Stimulated activated CD4-positive, alpha-beta T cell treated with anti-CD3 and anti-CD28 coated beads, Interleukin-1b, Interleukin-23, amount 100 ng/mL, for 48 hours (primary cell): ENCODE measurements at regions not wholly inside any gene's neighbourhood (a gene's known extent, or its start where the extent isn't known, plus 50 kb on each side); places are given as distances from the start of the nearest gene placed in this dataset.
"Not testable (repeated sequence)": the region's sequence is repeated elsewhere in the genome, so short reads cannot be mapped to it uniquely, and the experiment has no call there.

Experiments
- DNase-seq: peaks from one replicate; pipeline ENCODE4 v3.0.0-alpha.2; 2020

GRCh38 chr4:115548123-115548522 lies 434.7 kb upstream of the NDST4 start:
- no peak for DNase-seq

- DNase-seq = no peak
These were observed 424.0 kb upstream of the NDST4 start for GRCh38 chr4:115537387-115537786.

GRCh38 chr4:115529126-115529525 lies 415.7 kb upstream of the NDST4 start:
- DNase-seq = no peak

GRCh38 chr4:115519476-115519875 lies 406.1 kb upstream of the NDST4 start:
- DNase-seq = not testable (repeated sequence)

- no peak for DNase-seq
These were observed 402.4 kb upstream of the NDST4 start for GRCh38 chr4:115515772-115516171.

GRCh38 chr4:115515366-115515765 lies 401.9 kb upstream of the NDST4 start:
- DNase-seq = no peak

GRCh38 chr4:115514675-115515074 lies 401.3 kb upstream of the NDST4 start:
- DNase-seq = no peak

GRCh38 chr4:115505326-115505725 lies 391.9 kb upstream of the NDST4 start:
- DNase-seq = no peak

GRCh38 chr4:115501656-115502055 lies 388.2 kb upstream of the NDST4 start:
- no peak for DNase-seq

GRCh38 chr4:115493770-115494169 lies 380.4 kb upstream of the NDST4 start:
- DNase-seq = not testable (repeated sequence)

GRCh38 chr4:115491686-115492085 lies 378.3 kb upstream of the NDST4 start:
- DNase-seq = no peak

- DNase-seq = no peak
These were observed 375.9 kb upstream of the NDST4 start for GRCh38 chr4:115489279-115489678.

- DNase-seq = no peak
These were observed 372.0 kb upstream of the NDST4 start for GRCh38 chr4:115485402-115485801.

GRCh38 chr4:115484479-115484878 lies 371.1 kb upstream of the NDST4 start:
- DNase-seq = no peak

GRCh38 chr4:115470763-115471162 lies 357.3 kb upstream of the NDST4 start:
- no peak for DNase-seq

GRCh38 chr4:115459301-115459700 lies 345.9 kb upstream of the NDST4 start:
- not testable (repeated sequence) for DNase-seq

GRCh38 chr4:115456231-115456630 lies 342.8 kb upstream of the NDST4 start:
- no peak for DNase-seq

GRCh38 chr4:115454228-115454627 lies 340.8 kb upstream of the NDST4 start:
- DNase-seq = no peak

- DNase-seq = no peak
These were observed 340.0 kb upstream of the NDST4 start for GRCh38 chr4:115453416-115453815.

GRCh38 chr4:115452229-115452628 lies 338.8 kb upstream of the NDST4 start:
- not testable (repeated sequence) for DNase-seq

GRCh38 chr4:115437739-115438138 lies 324.3 kb upstream of the NDST4 start:
- DNase-seq = no peak

- DNase-seq = no peak
These were observed 320.1 kb upstream of the NDST4 start for GRCh38 chr4:115433491-115433890.

- DNase-seq = no peak
These were observed 316.6 kb upstream of the NDST4 start for GRCh38 chr4:115430024-115430423.

- no peak for DNase-seq
These were observed 315.0 kb upstream of the NDST4 start for GRCh38 chr4:115428455-115428854.

- DNase-seq = no peak
These were observed 311.4 kb upstream of the NDST4 start for GRCh38 chr4:115424852-115425251.
